Colon (tissue), 2 donors: ENCODE measurements at regions not wholly inside any gene's neighbourhood (a gene's known extent, or its start where the extent isn't known, plus 50 kb on each side); places are given as distances from the start of the nearest gene placed in this dataset.

Source experiments
- FAIRE-seq: peaks from 2 replicates; lab custom pipeline; 2012; peaks lifted over from hg19 to GRCh38; lab: Jason Lieb, UNC
- donor health status: control.
- donor health status: control.

- FAIRE-seq = no peak
These were observed 109.0 kb downstream of the TFAP2A start for GRCh38 chr6:10305790-10306415.

GRCh38 chr6:10303608-10304506, 111.0 kb downstream of the TFAP2A start:
- FAIRE-seq = no peak

- no peak for FAIRE-seq
These were observed 112.2 kb downstream of the TFAP2A start for GRCh38 chr6:10302566-10303235.

- no peak for FAIRE-seq
These were observed 114.8 kb downstream of the TFAP2A start for GRCh38 chr6:10300071-10300470.

- FAIRE-seq = no peak
These were observed 117.0 kb downstream of the TFAP2A start for GRCh38 chr6:10297832-10298231.

- FAIRE-seq = no peak
These were observed 136.1 kb downstream of the TFAP2A start for GRCh38 chr6:10278746-10279145.

DNA sequence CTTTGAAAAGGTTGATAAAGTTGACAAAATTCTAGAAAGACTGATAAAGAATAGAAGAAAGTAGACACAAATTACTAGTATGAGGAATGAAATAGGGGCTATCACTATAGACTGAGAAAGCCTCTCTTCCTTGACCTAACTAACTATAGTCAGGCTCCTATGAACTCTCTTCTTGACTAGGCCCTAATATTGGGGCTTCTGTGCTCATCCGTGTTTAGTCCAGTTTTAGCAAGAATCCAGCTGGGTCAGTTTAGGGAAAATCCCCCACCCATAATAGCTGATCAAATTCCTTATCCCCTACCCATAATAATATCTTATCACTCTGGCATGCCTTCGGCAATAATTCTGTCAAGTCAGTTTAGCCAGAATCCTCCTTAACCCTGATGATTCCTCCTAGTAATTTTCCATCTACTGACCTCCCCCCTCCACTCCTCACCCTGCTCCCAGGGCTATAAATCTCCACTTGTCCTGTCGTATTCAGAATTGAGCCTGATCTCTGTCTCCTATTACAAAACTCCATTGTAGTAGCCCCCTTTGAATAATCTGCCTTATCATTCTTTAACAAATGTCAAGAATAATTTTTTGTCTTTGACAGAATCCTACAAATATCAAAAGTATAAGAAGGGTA, 138.1 kb downstream of the TFAP2A start:
- no peak for FAIRE-seq

DNA sequence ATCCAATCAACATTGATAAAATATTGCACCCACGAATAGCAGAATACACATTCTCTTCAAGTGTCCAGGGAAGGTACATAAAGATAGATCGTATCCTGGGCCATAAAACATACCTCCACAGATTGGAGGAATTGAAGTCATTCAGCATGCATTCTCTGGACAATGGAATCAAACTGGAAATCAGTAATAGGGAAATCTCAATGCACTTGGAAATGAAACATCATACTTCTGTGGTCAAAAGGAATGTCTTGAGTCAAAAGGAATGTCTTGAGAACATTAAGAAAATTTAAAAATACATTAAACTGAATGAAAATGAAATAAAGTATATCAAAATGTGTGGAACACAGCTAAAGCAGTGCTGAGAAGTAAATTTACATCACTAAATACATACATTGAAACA, 138.8 kb downstream of the TFAP2A start:
- FAIRE-seq = no peak

DNA sequence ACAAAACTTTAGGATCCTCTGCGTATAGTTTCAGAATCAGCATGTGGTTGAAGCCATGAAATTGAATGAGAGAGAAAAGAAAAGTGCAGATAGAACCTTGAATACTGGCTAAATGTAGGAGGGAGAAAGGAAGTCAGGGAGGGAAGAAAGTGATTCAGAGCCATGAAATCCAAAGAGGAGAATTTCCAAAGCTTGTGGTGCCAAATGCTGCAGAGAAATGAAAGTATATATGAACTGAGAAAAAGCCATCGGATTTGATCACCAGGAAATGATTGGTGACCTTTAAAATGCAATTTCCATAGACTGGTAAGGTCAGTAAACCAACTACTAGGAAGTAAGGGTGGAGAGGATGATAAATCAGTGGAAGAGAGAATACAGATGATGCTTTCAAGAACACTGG, 142.3 kb downstream of the TFAP2A start:
- no peak for FAIRE-seq

DNA sequence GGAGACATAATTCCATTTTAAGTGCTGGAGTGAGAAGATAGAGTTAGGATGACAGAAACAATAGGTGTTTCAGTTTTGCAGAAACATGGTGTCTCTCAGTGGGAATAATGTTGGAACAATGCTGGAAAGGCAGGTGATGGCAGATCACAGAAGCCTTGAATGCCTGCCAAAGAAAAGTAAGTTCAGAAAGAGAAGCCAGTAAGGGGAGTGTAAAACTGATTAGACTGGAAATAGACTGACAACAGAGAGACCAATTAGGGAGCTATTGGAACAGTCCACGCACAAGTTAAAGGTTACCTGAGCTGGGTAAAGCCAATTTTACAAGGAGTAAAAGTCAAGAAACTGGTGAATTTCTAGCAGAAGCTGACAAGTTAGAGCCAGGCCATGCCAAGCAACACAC, 142.9 kb downstream of the TFAP2A start:
- no peak for FAIRE-seq

DNA sequence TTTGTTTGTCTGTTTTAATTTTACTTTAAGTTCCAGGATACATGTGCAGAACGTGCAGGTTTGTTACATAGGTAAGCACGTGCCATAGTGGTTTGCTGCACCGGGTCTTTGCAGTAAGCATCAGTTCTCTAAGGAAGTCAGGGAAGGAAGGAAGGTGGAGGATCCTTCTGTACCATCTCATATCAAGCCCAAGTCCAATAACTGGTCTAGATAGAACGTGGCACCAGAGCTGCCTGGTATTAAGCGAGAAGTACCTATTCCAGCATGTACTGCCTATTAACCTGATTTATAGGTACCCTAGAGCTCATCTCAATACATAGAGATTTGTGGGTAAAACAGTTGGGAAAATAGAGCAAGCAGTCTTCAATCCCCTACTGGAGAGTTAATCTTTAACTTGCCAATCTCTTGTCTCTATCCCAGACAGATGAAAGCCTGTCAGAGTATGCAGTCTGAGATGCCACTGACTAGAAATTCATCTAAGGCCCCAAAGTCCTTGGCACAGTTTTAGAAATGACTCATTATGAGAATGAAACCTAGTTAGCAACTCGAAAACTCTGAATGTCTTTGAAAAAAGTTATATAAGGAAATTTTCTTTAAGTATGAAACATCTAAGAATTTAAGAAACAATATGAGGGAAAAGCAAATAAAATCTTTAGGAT, 144.9 kb downstream of the TFAP2A start:
- FAIRE-seq = no peak

DNA sequence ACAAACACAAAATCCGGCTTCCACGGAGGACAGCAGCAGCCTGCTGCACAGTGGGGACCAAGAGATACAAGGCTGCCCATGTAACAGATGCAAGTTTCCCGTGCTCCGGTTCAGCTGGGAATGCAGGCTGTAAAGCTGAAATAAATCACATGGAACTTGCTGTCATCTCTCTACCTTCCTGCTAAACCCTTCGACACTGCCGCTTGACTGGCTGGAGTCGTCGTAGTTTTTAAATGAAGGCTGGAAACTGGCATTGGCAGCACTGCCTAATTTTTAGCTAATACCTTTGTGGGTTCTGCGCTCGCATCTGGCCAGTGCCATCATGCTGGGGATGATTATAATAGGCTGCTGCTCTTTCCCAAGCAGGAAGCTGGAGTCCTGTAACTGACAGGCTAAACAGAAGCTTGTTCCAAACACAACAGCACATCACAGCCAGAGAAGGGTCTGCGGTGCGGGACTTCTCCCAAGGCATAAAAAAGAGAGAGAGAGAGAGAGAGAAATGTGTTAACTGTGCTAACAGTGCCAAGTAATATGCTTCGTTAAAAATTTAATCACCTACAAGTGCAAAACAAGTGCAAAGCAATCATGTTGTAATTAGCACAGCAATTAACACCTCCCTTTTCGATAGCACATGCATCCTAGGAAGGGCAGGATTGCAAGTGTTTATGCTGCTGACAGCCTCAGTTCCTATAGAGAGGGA, 146.1 kb downstream of the TFAP2A start:
- FAIRE-seq = no peak

DNA sequence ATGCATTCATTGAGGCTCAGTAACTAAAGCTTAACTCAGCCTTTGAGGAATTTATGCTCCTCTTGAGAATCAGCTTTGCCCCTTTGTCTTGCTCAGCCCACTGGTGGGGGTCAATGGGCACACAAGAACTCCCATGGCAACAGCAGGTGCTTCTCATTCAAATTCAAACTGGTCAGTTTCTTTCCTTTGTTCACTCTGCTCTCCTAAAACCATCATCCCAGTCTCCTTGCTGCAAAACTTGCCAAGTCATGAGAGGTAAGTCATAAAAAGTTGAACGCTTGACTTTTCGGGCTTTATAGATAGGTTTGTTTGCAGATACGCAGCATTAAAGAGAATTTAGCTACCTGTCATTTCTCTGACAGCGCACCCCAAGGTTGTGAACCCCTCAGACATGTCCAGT, 146.8 kb downstream of the TFAP2A start:
- FAIRE-seq = no peak

GRCh38 chr6:10266462-10266861, 148.4 kb downstream of the TFAP2A start:
- no peak for FAIRE-seq

- no peak for FAIRE-seq
These were observed 148.8 kb downstream of the TFAP2A start for GRCh38 chr6:10266061-10266460.

- FAIRE-seq = no peak
These were observed 152.4 kb downstream of the TFAP2A start for GRCh38 chr6:10262505-10262904.

GRCh38 chr6:10259671-10260070, 155.2 kb downstream of the TFAP2A start:
- no peak for FAIRE-seq

- no peak for FAIRE-seq
These were observed 156.5 kb downstream of the TFAP2A start for GRCh38 chr6:10258341-10258740.

GRCh38 chr6:10256113-10256690, 158.7 kb downstream of the TFAP2A start:
- no peak for FAIRE-seq

DNA sequence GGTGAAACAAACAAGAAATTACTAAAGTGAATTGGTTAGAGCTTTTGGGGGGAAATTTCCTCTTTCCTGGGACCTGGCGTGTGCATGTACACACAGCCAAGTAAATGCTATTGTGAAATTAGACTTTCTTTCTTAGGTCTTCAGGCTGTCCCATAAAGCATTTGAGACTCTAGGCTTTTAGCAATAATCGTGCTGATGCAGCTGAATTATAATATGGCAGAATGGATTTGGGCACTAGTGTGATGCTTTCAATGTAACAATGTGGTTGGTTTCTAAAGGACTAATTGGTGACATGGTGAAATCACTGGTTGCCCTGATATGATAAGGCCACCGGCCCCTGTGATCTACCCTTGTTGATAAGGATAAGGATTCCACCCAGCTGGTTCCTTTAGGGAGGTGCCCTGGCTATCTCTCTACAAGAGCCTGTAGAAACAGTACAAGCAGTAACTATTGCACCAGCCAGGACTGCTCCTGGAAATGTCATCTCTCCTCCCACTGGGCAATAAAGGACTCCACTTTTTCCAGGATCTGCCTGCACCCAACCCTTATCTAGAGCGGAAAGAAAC, 164.1 kb downstream of the TFAP2A start:
- FAIRE-seq = no peak

DNA sequence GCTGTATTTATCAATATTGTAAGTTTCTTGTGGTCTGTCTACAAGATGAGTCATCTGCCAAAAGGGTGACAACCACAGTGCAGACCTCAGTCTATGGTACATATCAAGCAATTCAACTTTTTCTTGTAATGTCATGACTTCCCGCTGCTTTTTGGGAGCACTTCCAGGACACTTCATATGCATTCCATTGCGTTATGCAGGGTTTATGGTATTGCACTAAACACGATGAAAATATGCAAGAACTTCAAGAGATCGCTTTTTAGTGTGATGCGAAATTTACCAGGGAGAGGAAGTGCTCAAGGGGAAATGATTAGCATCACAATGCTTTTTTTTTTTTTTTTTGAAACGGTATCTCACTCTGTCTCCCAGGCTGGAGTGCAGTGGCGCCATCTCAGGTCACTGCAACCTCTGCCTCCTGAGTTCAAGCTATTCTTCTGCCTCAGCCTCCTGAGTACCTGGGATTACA, 166.5 kb downstream of the TFAP2A start:
- no peak for FAIRE-seq
